HUES64 (cell line): ENCODE measurements at regions not wholly inside any gene's neighbourhood (a gene's known extent, or its start where the extent isn't known, plus 50 kb on each side); places are given as distances from the start of the nearest gene placed in this dataset.
"Not testable (repeated sequence)": the region's sequence is repeated elsewhere in the genome, so short reads cannot be mapped to it uniquely, and the experiment has no call there.

Experiments used
- H3K27ac ChIP-seq: 2 replicates; pipeline ENCODE4 v1.7.0; 2013; ENCODE audit warnings: low read depth, low read length, inconsistent platforms
- H3K27me3 ChIP-seq: 2 replicates; pipeline ENCODE4 v1.6.1; 2013; ENCODE audit warnings: mild to moderate bottlenecking, low read length; ENCODE audit not compliant: insufficient read depth
- H3K36me3 ChIP-seq: 2 replicates; pipeline ENCODE4 v1.6.1; 2013; ENCODE audit warnings: mild to moderate bottlenecking, low read length; ENCODE audit not compliant: insufficient read depth
- H3K4me1 ChIP-seq: 2 replicates; pipeline ENCODE4 v1.6.1; 2013; ENCODE audit warnings: mild to moderate bottlenecking, low read length, moderate library complexity; ENCODE audit not compliant: insufficient read depth
- H3K4me3 ChIP-seq: 2 replicates; pipeline ENCODE4 v1.5.1; 2013; ENCODE audit warnings: mild to moderate bottlenecking, low read length, moderate library complexity
- H3K9ac ChIP-seq: 2 replicates; pipeline ENCODE4 v1.6.1; 2013; ENCODE audit warnings: mild to moderate bottlenecking, low read depth, low read length
- H3K9me3 ChIP-seq: 2 replicates; pipeline ENCODE4 v1.6.1; 2013; ENCODE audit warnings: low read depth, low read length; ENCODE audit not compliant: insufficient read depth
- whole genome bisulfite sequencing: fragments of 150-250, 120-280 bp; methylation state at CpG from one replicate; pipeline ENCODE4 v1.1.7; 2013; ENCODE audit warnings: missing lambda C conversion rate; 5-methylcytosine and 5-hydroxymethylcytosine counted together

DNA sequence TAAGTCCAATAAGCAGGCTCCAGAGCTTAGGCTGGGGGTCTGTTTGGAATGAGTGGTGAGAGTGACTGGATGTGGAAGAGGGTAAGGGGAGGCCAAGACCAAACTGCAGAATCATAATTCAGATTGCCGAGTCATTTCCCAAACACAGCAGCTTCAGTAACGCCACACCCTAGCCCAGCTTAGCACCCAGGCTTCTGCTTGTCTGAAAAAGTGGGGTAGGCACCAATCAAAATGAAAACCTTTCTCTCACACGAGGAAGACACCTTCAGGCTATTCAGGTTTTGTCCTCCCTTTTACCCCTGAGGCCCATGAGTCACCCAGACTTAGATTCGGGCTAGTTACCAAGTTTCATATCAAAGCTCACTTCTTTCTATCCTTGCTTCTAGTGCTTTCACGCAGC, 306.1 kb downstream of the DAD1 start:
- H3K27ac ChIP-seq, result no peak overlapping the region
- H3K4me3 ChIP-seq, result no peak overlapping the region
- WGBS, result 77% methylated on average over 5 of the region's 5 CpGs

DNA sequence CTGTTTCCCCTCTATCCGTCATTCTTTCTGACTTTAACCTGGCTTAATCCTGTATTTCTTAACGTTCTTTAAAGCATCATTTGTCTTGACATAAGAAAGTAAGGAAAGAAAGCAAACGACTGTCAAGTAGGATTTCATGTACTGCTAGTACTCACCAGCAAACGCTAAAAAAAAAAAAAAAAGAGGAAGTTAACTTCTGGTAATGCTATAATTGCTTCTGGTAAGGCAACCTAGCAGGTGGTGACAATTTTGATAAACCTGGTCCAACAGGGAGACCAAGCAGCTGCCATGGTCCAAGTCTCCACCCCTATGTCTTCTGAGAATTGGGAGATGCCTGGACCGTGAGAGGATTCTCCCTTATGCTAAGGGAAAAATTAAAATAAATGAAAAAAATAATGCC, 306.6 kb downstream of the DAD1 start:
- no peaks in the 10 kb centered on the region for H3K36me3 ChIP-seq
- H3K9me3 ChIP-seq, result no peaks in the 10 kb centered on the region
- 87% methylated on average over 4 of the region's 5 CpGs for WGBS
- no peak overlapping the region for H3K4me3 ChIP-seq
- peaks cover 7% of the 10 kb centered on the region; the same call in 1 of the 2 replicates for H3K4me1 ChIP-seq
- H3K9ac ChIP-seq, result no peak overlapping the region
- no peak overlapping the region for H3K27ac ChIP-seq
- no peaks in the 10 kb centered on the region for H3K27me3 ChIP-seq

More for the DNA sequence above, 306.1 kb downstream of the DAD1 start:
- Histone ChIP-seq H3K27me3 (no peaks in the 10 kb centered on the region), H3K9me3 (no peaks in the 10 kb centered on the region), H3K36me3 (no peaks in the 10 kb centered on the region), H3K9ac (no peak overlapping the region), H3K4me1 (peaks cover 7% of the 10 kb centered on the region; the same call in 1 of the 2 replicates)

DNA sequence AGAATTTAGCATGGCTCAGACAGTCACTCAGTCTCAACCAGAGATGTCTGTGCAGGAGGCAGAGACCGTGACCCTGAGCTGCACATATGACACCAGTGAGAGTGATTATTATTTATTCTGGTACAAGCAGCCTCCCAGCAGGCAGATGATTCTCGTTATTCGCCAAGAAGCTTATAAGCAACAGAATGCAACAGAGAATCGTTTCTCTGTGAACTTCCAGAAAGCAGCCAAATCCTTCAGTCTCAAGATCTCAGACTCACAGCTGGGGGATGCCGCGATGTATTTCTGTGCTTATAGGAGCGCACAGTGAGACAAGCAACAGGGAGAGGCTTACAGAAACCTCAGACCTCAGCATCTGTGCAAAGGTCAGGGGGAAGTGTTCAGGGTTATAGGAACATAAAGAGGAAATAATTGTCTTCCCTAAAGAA, 307.6 kb downstream of the DAD1 start:
- 93% methylated on average over 7 of the region's 7 CpGs for WGBS

DNA sequence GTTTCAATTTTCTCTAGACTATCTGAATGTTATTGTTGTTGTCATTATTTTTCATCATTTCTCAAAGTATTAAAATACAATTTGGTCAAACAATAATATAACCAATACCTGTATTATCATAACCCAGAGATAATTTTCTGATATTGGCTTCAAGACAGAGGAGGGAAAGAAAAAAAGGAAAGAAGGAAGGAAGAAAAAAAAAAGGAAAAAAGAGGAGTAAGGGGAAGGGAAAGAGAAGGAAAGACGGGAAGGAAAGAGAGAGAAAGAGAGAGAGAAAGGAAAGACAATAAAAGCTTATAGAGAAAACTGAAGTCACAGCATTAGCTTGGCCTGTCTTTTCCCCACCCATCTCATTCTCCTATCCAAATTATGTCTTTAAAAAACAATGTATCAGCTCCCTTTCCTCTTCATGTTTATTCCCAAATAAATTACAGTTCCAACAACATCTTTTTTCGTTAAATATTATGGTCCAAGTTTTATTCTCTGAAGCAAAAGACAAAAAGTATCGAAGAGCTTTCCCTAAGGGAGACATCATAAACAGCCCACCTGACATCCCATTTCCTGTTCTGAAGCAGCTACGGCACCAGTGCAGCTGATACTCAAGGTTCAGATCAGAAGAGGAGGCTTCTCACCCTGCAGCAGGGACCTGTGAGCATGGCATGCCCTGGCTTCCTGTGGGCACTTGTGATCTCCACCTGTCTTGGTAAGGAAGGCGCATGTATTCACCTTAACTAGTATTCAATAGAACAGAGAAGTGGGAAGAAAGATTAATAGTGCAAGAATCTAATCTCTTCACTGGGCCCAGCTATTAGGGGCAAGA, 308.3 kb downstream of the DAD1 start:
- 93% methylated on average over 4 of the region's 5 CpGs for WGBS
- peaks cover 7% of the 10 kb centered on the region; the same call in 1 of the 2 replicates for H3K4me1 ChIP-seq
- H3K4me3 ChIP-seq, result no peak overlapping the region
- H3K9ac ChIP-seq, result no peak overlapping the region
- no peaks in the 10 kb centered on the region for H3K27me3 ChIP-seq
- H3K9me3 ChIP-seq, result no peaks in the 10 kb centered on the region
- no peaks in the 10 kb centered on the region for H3K36me3 ChIP-seq
- no peak overlapping the region for H3K27ac ChIP-seq

More for the DNA sequence above, 307.6 kb downstream of the DAD1 start:
- H3K9me3 ChIP-seq, H3K9ac ChIP-seq, H3K4me1 ChIP-seq, H3K4me3 ChIP-seq, H3K36me3 ChIP-seq, H3K27ac ChIP-seq, H3K27me3 ChIP-seq: not testable (repeated sequence)

DNA sequence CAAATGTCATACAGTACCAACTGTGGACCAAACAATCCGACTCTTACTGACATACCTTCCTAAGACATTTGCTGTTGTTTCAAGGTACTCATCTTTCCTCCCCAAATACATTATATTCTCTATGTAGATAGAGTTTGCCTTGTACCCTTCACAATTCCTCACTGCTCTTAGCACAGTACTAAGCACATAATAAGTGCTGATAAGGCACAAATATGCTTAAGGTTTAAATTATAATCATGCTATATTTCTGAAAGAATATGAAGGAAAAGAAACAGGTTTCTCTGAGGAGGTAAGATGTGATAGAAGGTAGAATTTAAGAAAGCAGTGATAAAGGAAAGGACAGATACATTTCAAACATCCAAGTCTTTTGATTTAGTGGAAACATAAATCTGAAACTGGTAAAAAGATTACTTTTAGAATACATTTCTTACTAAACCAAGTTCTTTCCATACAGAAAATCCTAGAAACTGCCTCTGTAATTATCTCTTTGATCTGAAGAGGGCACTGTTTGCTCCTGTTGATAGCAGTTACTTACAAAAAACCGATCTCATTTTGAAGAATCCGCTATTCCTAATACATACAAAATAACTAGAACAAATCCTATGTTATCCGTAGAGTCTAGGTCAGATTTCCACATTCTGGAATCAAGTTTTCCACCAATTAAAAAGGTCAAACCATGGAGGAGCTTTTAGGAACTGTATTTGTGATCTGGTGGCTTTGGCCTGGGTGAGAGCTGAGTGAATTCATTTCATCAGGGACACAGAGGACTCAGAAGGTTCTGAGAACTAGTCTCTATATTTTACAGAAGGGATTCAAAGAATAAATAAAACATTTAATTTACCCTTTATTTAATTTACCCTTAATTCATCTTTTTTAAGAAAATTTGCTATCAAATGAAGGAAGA, 311.9 kb downstream of the DAD1 start:
- Histone ChIP-seq H3K27ac (no peak overlapping the region), H3K4me3 (no peak overlapping the region), H3K4me1 (0 out of 2 replicates have a peak, but pooled peaks cover under 1% of the 10 kb centered on the region), H3K36me3 (no peaks in the 10 kb centered on the region), H3K9ac (no peak overlapping the region), H3K9me3 (no peaks in the 10 kb centered on the region), H3K27me3 (no peaks in the 10 kb centered on the region)
- 57% methylated on average over 4 of the region's 4 CpGs for whole genome bisulfite sequencing

DNA sequence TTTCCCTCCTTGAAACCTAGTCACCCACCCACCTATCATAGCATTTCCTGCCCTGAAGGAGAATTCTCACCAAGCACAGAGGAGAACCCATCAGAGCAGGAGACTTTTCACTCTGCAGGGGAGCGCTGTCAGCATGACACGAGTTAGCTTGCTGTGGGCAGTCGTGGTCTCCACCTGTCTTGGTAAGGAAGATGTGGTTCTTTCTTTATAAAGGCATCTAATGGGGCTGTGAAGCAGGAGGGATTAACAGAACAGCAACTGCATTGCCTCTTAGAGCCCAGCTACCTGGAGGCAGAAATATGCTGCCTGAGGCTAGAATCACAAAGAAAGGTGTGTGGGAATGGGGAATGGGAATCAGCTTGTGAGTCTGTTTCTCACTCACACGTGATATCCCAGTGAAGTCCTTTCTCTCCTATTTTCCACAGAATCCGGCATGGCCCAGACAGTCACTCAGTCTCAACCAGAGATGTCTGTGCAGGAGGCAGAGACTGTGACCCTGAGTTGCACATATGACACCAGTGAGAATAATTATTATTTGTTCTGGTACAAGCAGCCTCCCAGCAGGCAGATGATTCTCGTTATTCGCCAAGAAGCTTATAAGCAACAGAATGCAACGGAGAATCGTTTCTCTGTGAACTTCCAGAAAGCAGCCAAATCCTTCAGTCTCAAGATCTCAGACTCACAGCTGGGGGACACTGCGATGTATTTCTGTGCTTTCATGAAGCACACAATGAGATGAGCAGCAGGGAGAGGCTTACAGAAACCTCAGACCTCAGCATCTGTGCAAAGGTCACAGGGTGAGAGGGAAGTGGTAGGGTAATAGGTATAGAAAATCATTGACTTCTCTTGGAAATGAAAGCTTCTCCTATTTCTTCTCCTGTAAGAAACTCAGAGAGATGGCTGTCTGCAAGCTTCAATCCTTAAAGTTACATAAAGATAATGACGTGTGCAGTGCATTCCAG, 316.9 kb downstream of the DAD1 start:
- Histone ChIP-seq H3K4me3 (no peak overlapping the region), H3K9me3 (no peaks in the 10 kb centered on the region), H3K9ac (no peak overlapping the region), H3K27ac (no peak overlapping the region), H3K36me3 (no peaks in the 10 kb centered on the region), H3K4me1 (peaks cover 9% of the 10 kb centered on the region; the same call in 1 of the 2 replicates), H3K27me3 (no peaks in the 10 kb centered on the region)
- WGBS, result 71% methylated on average over 11 of the region's 11 CpGs

DNA sequence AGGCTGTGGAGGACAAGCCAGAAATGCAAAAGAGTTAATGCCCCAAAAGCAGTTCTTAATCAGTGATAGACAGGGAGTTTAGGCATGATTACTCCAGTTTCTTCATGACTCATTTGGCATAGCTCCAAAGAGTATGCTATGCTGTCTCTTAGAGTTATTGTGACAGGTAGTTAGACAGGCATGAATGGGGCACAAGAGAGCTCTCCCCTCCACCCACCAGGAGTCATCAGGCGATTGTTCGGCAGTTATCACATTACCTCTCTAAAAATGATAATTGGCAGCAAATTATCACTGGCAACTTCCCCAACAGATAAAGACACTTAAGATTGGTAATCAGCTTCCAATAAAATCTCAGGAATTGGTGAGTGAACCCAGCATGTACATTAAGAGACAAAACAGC, 320.1 kb downstream of the DAD1 start:
- no peaks in the 10 kb centered on the region for H3K9me3 ChIP-seq
- H3K27me3 ChIP-seq, result no peaks in the 10 kb centered on the region
- H3K9ac ChIP-seq, result no peak overlapping the region
- 91% methylated on average over 2 of the region's 2 CpGs for WGBS
- no peaks in the 10 kb centered on the region for H3K36me3 ChIP-seq
- H3K27ac ChIP-seq, result no peak overlapping the region
- H3K4me3 ChIP-seq, result no peak overlapping the region
- H3K4me1 ChIP-seq, result peaks cover 24% of the 10 kb centered on the region

DNA sequence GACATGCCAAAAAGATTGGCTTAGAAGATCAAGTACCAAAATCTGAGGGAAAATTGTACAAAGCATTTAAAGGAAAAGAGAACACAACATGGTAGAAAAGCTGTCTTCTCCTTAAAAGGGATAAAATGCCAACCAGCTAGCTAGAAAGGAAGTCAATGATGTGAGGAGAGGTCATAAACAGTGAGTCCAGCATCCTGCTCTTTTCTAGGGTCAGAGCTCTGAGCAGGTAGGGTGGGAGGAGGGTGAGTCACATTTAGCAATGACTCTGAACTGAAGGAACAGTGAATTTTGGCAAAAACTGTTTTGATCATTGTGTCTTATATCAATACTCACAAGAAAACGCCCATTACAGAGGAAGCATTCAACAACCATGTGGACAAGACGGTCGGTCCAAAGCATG, 322.3 kb downstream of the DAD1 start:
- Histone ChIP-seq H3K4me1 (peaks cover 18% of the 10 kb centered on the region), H3K36me3 (no peaks in the 10 kb centered on the region), H3K27me3 (no peaks in the 10 kb centered on the region), H3K4me3 (no peak overlapping the region), H3K27ac (no peak overlapping the region), H3K9me3 (no peaks in the 10 kb centered on the region), H3K9ac (no peak overlapping the region)
- 93% methylated on average over 3 of the region's 3 CpGs for WGBS

DNA sequence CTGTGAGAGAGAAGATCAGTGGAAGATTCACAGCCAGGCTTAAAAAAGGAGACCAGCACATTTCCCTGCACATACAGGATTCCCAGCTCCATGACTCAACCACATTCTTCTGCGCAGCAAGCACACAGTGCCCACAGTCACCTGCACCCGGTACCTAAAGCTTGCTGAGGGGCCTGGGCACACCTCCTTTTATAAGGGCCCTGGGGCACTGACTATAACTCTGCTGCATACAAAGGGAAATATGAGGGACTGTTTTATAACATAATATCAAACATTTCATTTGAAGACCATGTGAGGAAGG, 322.9 kb downstream of the DAD1 start:
- Histone ChIP-seq H3K36me3 (no peaks in the 10 kb centered on the region), H3K9ac (no peak overlapping the region), H3K27ac (no peak overlapping the region), H3K4me1 (peaks cover 15% of the 10 kb centered on the region), H3K27me3 (no peaks in the 10 kb centered on the region), H3K9me3 (no peaks in the 10 kb centered on the region), H3K4me3 (no peak overlapping the region)
- 94% methylated on average over 2 of the region's 2 CpGs for WGBS

DNA sequence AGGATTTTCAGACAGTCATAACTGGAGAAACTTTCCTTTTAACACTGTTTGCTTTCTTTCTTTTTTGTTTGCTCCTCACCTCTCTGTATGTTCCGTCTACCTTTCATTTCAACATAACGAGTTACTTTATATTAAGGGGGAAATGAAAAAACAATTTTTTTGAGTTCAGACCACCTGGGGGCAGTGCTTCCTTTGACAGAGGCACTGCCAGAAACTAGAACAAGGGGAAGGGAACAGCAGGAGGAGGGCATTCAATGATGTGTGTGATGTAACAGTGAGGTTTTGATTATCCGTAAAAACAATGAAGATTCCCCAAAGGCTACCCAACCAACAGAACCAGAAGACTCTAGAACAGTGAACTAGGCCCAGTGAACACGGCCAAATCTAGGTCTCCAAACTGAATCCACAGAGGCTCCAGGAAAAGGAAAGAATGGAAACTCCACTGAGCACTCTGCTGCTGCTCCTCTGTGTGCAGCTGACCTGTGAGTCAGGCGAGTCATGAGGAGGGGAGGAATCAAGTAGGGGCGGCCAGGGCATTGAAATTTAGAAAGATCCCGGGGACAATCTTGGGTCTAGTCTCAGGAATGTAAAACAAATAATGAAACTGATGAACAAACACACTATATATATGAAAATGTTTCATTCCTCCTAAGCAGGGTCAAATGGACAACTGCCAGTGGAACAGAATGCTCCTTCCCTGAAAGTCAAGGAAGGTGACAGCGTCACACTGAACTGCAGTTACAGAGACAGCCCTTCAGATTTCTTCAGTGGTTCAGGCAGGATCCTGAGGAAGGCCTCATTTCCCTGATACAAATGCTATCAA, 323.5 kb downstream of the DAD1 start:
- H3K4me3 ChIP-seq, result no peak overlapping the region
- 0 out of 2 replicates have a peak overlapping the region, but pooled peaks have one; percentile 32 for H3K27ac ChIP-seq

More for the DNA sequence above, 323.5 kb downstream of the DAD1 start:
- H3K4me1 ChIP-seq, result peaks cover 15% of the 10 kb centered on the region
- H3K9ac ChIP-seq, result no peak overlapping the region
- 61% methylated on average over 6 of the region's 8 CpGs for WGBS
- no peaks in the 10 kb centered on the region for H3K36me3 ChIP-seq
- H3K9me3 ChIP-seq, result no peaks in the 10 kb centered on the region
- no peaks in the 10 kb centered on the region for H3K27me3 ChIP-seq
